Stimulated activated naive CD8-positive, alpha-beta T cell treated with anti-CD3 and anti-CD28 coated beads, Interleukin-15, Interleukin-2, amounts not matched to agents 100 ng/mL and 50 ng/mL, for 24 hours (primary cell): ENCODE measurements at regions not wholly inside any gene's neighbourhood (a gene's known extent, or its start where the extent isn't known, plus 50 kb on each side); places are given as distances from the start of the nearest gene placed in this dataset.
"Not testable (repeated sequence)": the region's sequence is repeated elsewhere in the genome, so short reads cannot be mapped to it uniquely, and the experiment has no call there.

Source experiments
- H3K27ac Mint-ChIP-seq: one replicate; pipeline ENCODE4 v1.8.0; 2021; ENCODE audit warnings: mild to moderate bottlenecking, mixed read lengths
- H3K27me3 Mint-ChIP-seq: one replicate; pipeline ENCODE4 v1.8.0; 2021; ENCODE audit warnings: mixed read lengths
- H3K36me3 Mint-ChIP-seq: one replicate; pipeline ENCODE4 v1.8.0; 2021; ENCODE audit warnings: low read depth, mixed read lengths
- H3K4me1 Mint-ChIP-seq: one replicate; pipeline ENCODE4 v1.8.0; 2021; ENCODE audit warnings: low read depth, mixed read lengths
- H3K4me3 Mint-ChIP-seq: one replicate; pipeline ENCODE4 v1.8.0; 2021; ENCODE audit warnings: mild to moderate bottlenecking, mixed read lengths
- H3K9me3 Mint-ChIP-seq: one replicate; pipeline ENCODE4 v1.8.0; 2021; ENCODE audit warnings: mixed read lengths

GRCh38 chr14:94839348-94839747 is 69.4 kb upstream of the GSC start:
- peaks cover 4% of the 10 kb centered on the region for H3K27me3 Mint-ChIP-seq
- H3K9me3 Mint-ChIP-seq, result no peaks in the 10 kb centered on the region
- no peaks in the 10 kb centered on the region for H3K36me3 Mint-ChIP-seq
- H3K27ac Mint-ChIP-seq, result no peak overlapping the region
- H3K4me1 Mint-ChIP-seq, result no peaks in the 10 kb centered on the region
- no peak overlapping the region for H3K4me3 Mint-ChIP-seq

DNA sequence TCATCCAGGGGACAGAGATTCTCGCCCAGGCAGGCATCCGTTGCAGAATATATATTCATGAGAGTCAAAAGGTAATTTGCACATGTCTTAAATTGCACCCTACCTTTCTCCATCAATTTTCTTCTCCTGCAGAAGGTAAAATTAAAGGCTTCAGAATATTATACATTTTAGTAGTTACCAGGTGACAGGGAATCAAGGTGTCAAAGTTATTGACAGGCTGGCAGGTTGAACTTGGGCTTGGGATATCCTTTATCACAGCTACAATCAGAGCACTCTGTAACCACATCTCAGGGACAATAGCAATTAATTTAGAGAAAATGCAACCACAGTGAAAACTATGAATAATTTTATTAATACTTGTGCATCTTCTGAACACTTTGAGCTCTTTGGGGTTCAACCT is 66.9 kb upstream of the GSC start:
- H3K36me3 Mint-ChIP-seq, result no peaks in the 10 kb centered on the region
- peaks cover 4% of the 10 kb centered on the region for H3K27me3 Mint-ChIP-seq

DNA sequence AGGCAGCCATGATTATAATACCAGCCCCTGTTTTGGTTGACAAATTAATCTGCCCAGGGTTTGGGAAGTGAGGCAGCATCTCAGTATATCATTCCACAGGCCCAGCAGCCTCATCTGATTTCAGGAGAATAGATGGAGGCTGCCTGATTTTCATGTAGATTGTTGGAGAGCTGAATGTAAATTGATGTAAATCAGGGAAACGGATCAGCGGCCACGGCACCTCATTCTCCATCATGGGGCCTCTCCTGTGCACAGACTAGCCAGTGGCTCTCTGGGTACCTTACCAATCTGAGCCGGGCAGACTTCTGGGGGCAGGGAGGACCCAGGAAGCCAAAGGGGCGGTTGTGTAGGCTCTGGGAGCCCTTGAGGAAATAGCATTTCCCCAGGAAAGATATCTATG is 63.7 kb upstream of the GSC start:
- H3K27me3 Mint-ChIP-seq, result no peaks in the 10 kb centered on the region
- no peak overlapping the region for H3K27ac Mint-ChIP-seq
- no peaks in the 10 kb centered on the region for H3K9me3 Mint-ChIP-seq
- no peak overlapping the region for H3K4me3 Mint-ChIP-seq
- no peaks in the 10 kb centered on the region for H3K4me1 Mint-ChIP-seq
- no peaks in the 10 kb centered on the region for H3K36me3 Mint-ChIP-seq

More for the DNA sequence above, 66.9 kb upstream of the GSC start:
- H3K27ac Mint-ChIP-seq, result no peak overlapping the region
- H3K9me3 Mint-ChIP-seq, result no peaks in the 10 kb centered on the region
- H3K4me3 Mint-ChIP-seq, result no peak overlapping the region
- no peaks in the 10 kb centered on the region for H3K4me1 Mint-ChIP-seq

DNA sequence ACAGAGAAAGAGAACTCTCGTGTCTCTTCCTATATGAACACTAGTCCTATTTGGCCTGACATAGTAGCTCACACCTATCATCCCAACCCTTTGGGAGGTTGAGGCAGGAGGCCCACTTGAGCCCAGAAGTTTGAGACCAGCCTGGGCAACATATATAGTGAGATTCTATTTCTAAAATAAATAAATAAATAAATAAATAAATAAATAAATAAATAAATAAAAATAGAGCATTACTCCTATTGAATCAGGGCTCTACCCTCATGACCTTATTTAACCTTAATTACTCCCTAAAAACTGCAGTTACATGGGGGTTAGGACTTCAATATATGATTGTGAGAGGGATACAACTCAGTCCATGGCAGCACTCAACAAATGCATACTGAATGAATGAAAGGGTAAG is 61.2 kb upstream of the GSC start:
- no peaks in the 10 kb centered on the region for H3K4me1 Mint-ChIP-seq
- no peaks in the 10 kb centered on the region for H3K27me3 Mint-ChIP-seq
- H3K4me3 Mint-ChIP-seq, result no peak overlapping the region

GRCh38 chr14:94827711-94828447 is 58.0 kb upstream of the GSC start:
- peaks cover 17% of the 10 kb centered on the region for H3K27me3 Mint-ChIP-seq
- H3K27ac Mint-ChIP-seq, result no peak overlapping the region
- peaks cover 5% of the 10 kb centered on the region for H3K9me3 Mint-ChIP-seq
- H3K4me1 Mint-ChIP-seq, result no peaks in the 10 kb centered on the region
- no peaks in the 10 kb centered on the region for H3K36me3 Mint-ChIP-seq
- no peak overlapping the region for H3K4me3 Mint-ChIP-seq

More for the DNA sequence above, 61.2 kb upstream of the GSC start:
- H3K9me3 Mint-ChIP-seq, result no peaks in the 10 kb centered on the region
- no peaks in the 10 kb centered on the region for H3K36me3 Mint-ChIP-seq
- H3K27ac Mint-ChIP-seq, result no peak overlapping the region

GRCh38 chr14:94826774-94827173 is 56.9 kb upstream of the GSC start:
- H3K9me3 Mint-ChIP-seq, result peaks cover 5% of the 10 kb centered on the region
- no peaks in the 10 kb centered on the region for H3K4me1 Mint-ChIP-seq
- no peaks in the 10 kb centered on the region for H3K36me3 Mint-ChIP-seq
- no peak overlapping the region for H3K4me3 Mint-ChIP-seq
- H3K27ac Mint-ChIP-seq, result no peak overlapping the region
- peaks cover 18% of the 10 kb centered on the region for H3K27me3 Mint-ChIP-seq

DNA sequence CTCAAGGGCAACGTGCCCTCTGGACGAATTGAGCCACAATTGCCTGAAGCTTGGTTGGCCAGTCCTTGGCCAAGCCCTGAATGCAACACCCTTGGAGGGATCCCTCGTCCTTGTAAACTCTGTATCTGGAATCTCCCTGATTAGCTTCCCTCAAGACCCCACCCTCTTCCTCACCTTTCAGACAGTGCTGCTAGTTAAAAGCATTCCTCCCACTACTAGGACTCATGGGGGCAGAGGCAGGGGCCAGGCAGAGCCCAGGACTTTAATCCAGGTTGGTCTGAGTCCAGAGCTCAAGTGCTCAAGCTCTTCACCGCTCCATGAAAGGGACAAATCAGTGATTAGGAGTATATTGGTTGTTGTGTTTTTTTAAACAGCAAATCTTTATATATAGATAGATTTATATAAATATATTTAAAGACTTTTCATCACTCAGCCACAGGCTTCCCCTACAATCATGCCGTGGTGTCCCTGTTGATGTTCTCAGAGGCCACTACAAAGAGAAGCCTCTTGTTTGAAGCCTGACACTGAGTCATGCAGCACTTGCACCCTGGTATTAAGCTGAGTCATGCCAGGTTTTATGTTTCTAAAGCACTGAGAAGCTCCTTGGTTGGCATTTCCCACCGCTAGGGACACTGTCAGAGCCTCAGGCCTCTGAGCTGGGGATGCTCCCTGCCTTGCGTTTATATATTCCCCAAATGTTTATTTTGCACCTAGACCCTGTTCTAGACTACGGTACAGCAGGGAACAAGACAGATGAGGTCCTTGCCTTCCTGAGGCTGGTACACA is 53.8 kb upstream of the GSC start:
- H3K27me3 Mint-ChIP-seq, result peaks cover 18% of the 10 kb centered on the region

DNA sequence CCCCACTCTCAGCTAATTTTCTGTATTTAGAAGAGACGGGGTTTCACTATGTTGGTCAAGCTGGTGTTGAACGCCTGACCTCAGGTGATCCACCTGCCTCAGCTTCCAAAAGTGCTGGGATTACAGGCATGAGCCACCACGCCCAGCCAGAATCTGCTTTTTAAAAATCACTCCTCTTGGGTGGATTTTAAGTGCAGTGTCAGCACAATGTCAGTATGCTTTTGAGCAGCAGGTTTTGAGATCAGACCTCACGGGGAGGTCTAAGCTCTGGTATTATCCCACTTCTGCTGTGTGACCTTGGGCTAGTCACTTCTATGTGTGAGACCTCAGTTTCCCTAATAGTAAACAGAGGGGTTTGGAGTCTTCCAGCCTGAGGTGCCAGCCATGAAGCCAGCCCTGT is 51.8 kb upstream of the GSC start:
- H3K36me3 Mint-ChIP-seq, result no peaks in the 10 kb centered on the region
- no peaks in the 10 kb centered on the region for H3K4me1 Mint-ChIP-seq
- H3K9me3 Mint-ChIP-seq, result peaks cover 5% of the 10 kb centered on the region
- H3K27me3 Mint-ChIP-seq, result peaks cover 18% of the 10 kb centered on the region
- no peak overlapping the region for H3K4me3 Mint-ChIP-seq
- H3K27ac Mint-ChIP-seq, result no peak overlapping the region

More for the DNA sequence above, 53.8 kb upstream of the GSC start:
- Mint-ChIP-seq H3K4me1 (no peaks in the 10 kb centered on the region), H3K27ac (no peak overlapping the region), H3K4me3 (no peak overlapping the region), H3K9me3 (peaks cover 5% of the 10 kb centered on the region), H3K36me3 (no peaks in the 10 kb centered on the region)

DNA sequence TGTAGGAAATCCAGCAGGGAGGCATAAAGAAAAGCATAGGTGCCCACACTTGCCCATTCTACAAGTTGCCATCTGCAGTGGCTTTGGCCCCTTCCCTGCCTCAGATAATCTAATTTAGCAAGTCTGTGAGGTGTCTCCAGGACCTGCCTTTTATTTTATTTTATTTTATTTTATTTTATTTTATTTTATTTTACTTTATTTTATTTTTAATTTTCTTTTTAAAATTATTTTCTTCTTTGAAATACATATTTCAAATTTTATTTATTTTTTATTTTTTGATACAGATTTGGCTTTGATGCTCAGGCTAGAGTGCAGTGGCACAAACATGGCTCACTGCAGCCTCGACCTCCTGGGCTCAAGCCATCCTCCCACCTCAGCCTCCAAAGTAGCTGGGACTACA is 51.0 kb upstream of the GSC start:
- H3K9me3 Mint-ChIP-seq, H3K36me3 Mint-ChIP-seq, H3K27ac Mint-ChIP-seq, H3K4me3 Mint-ChIP-seq, H3K4me1 Mint-ChIP-seq: not testable (repeated sequence)
- H3K27me3 Mint-ChIP-seq, result peaks cover 18% of the 10 kb centered on the region
